ENCODE measurements at regions not wholly inside any gene's neighbourhood (a gene's known extent, or its start where the extent isn't known, plus 50 kb on each side); places are given as distances from the start of the nearest gene placed in this dataset.

DNA sequence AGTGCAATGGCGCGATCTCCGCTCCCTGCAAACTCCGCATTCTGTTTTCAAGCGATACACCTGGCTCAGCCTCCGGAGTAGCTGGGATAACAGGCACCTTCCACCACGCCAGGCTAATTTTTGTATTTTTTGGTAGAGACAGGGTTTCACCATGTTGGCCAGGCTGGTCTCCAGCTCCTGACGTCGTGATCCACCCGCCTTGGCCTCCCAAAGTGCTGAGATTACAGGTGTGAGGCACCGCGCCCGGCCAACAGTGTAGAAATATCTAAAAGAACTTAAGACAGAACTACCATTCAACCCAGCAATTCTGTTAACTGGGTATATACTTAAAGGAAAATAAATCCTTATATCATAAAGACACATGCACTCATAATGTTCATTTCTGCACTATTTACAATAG, 335.3 kb upstream of the LUZP2 start:
- TF ChIP-seq TCF4 (CRISPR knock-in tag; IDR thresholded peaks at IDR 0.05; ENCODE audit: borderline replicate concordance): no peak
- no peak for TF ChIP-seq BACH2 (CRISPR knock-in tag; IDR thresholded peaks at IDR 0.05; ENCODE audit: borderline replicate concordance)
- no peak for TF ChIP-seq ZFP30 (CRISPR knock-in tag; IDR thresholded peaks at IDR 0.05)
- no peak for TF ChIP-seq ESRRG (CRISPR knock-in tag; IDR thresholded peaks at IDR 0.05)
- no peak for TF ChIP-seq PPARA (CRISPR knock-in tag; IDR thresholded peaks at IDR 0.05; ENCODE audit: borderline replicate concordance)
- no peak for TF ChIP-seq ARNTL (CRISPR knock-in tag; IDR thresholded peaks at IDR 0.05; ENCODE audit: borderline replicate concordance, low read depth)
- TF ChIP-seq TOX (CRISPR knock-in tag; IDR thresholded peaks at IDR 0.05; ENCODE audit: borderline replicate concordance): no peak
- TF ChIP-seq ZNF8 (CRISPR knock-in tag; IDR thresholded peaks at IDR 0.05): no peak
- TF ChIP-seq RARB (CRISPR knock-in tag; IDR thresholded peaks at IDR 0.05): no peak
- TF ChIP-seq, protein P1, sequence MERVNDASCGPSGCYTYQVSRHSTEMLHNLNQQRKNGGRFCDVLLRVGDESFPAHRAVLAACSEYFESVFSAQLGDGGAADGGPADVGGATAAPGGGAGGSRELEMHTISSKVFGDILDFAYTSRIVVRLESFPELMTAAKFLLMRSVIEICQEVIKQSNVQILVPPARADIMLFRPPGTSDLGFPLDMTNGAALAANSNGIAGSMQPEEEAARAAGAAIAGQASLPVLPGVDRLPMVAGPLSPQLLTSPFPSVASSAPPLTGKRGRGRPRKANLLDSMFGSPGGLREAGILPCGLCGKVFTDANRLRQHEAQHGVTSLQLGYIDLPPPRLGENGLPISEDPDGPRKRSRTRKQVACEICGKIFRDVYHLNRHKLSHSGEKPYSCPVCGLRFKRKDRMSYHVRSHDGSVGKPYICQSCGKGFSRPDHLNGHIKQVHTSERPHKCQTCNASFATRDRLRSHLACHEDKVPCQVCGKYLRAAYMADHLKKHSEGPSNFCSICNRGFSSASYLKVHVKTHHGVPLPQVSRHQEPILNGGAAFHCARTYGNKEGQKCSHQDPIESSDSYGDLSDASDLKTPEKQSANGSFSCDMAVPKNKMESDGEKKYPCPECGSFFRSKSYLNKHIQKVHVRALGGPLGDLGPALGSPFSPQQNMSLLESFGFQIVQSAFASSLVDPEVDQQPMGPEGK (CRISPR knock-in tag; IDR thresholded peaks at IDR 0.05; ENCODE audit: borderline replicate concordance): no peak
- TF ChIP-seq, protein P2, sequence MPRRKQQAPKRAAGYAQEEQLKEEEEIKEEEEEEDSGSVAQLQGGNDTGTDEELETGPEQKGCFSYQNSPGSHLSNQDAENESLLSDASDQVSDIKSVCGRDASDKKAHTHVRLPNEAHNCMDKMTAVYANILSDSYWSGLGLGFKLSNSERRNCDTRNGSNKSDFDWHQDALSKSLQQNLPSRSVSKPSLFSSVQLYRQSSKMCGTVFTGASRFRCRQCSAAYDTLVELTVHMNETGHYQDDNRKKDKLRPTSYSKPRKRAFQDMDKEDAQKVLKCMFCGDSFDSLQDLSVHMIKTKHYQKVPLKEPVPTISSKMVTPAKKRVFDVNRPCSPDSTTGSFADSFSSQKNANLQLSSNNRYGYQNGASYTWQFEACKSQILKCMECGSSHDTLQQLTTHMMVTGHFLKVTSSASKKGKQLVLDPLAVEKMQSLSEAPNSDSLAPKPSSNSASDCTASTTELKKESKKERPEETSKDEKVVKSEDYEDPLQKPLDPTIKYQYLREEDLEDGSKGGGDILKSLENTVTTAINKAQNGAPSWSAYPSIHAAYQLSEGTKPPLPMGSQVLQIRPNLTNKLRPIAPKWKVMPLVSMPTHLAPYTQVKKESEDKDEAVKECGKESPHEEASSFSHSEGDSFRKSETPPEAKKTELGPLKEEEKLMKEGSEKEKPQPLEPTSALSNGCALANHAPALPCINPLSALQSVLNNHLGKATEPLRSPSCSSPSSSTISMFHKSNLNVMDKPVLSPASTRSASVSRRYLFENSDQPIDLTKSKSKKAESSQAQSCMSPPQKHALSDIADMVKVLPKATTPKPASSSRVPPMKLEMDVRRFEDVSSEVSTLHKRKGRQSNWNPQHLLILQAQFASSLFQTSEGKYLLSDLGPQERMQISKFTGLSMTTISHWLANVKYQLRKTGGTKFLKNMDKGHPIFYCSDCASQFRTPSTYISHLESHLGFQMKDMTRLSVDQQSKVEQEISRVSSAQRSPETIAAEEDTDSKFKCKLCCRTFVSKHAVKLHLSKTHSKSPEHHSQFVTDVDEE (CRISPR knock-in tag; IDR thresholded peaks at IDR 0.05): no peak
- no peak for TF ChIP-seq ZC3H10 (CRISPR knock-in tag; IDR thresholded peaks at IDR 0.05)
- no peak for TF ChIP-seq ZNF70 (CRISPR knock-in tag; IDR thresholded peaks at IDR 0.05)

DNA sequence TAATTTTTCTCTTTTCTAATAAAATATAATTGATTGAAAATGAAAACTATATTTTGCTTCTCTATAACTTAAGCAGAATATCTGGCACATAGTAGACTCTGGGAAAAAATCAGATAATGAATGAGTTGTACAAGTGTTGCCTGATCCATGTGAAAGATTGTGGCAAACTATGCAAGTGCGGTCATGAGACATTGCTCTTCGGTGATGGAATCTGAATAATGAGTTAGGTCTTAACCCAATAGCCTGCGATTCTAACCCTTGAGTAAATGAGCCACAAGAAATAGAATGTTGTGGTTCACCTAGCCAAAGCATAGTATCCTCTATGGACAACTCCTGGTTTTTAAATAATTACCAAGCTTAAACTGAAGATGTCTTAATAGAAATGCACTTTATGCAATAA, 333.7 kb upstream of the LUZP2 start:
- no peak for ATAC-seq
- no peak for TF ChIP-seq BACH2 (CRISPR knock-in tag; IDR thresholded peaks at IDR 0.05; ENCODE audit: borderline replicate concordance)
- TF ChIP-seq, protein P3, sequence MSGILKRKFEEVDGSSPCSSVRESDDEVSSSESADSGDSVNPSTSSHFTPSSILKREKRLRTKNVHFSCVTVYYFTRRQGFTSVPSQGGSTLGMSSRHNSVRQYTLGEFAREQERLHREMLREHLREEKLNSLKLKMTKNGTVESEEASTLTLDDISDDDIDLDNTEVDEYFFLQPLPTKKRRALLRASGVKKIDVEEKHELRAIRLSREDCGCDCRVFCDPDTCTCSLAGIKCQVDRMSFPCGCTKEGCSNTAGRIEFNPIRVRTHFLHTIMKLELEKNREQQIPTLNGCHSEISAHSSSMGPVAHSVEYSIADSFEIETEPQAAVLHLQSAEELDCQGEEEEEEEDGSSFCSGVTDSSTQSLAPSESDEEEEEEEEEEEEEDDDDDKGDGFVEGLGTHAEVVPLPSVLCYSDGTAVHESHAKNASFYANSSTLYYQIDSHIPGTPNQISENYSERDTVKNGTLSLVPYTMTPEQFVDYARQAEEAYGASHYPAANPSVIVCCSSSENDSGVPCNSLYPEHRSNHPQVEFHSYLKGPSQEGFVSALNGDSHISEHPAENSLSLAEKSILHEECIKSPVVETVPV (CRISPR knock-in tag; IDR thresholded peaks at IDR 0.05): no peak
- TF ChIP-seq RARB (CRISPR knock-in tag; IDR thresholded peaks at IDR 0.05): no peak
- TF ChIP-seq, protein P4, sequence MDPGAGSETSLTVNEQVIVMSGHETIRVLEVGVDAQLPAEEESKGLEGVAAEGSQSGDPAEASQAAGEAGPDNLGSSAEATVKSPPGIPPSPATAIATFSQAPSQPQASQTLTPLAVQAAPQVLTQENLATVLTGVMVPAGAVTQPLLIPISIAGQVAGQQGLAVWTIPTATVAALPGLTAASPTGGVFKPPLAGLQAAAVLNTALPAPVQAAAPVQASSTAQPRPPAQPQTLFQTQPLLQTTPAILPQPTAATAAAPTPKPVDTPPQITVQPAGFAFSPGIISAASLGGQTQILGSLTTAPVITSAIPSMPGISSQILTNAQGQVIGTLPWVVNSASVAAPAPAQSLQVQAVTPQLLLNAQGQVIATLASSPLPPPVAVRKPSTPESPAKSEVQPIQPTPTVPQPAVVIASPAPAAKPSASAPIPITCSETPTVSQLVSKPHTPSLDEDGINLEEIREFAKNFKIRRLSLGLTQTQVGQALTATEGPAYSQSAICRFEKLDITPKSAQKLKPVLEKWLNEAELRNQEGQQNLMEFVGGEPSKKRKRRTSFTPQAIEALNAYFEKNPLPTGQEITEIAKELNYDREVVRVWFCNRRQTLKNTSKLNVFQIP (CRISPR knock-in tag; IDR thresholded peaks at IDR 0.05; ENCODE audit: borderline replicate concordance, low read depth): no peak

More for the DNA sequence above, 335.3 kb upstream of the LUZP2 start:
- no peak for ATAC-seq

DNA sequence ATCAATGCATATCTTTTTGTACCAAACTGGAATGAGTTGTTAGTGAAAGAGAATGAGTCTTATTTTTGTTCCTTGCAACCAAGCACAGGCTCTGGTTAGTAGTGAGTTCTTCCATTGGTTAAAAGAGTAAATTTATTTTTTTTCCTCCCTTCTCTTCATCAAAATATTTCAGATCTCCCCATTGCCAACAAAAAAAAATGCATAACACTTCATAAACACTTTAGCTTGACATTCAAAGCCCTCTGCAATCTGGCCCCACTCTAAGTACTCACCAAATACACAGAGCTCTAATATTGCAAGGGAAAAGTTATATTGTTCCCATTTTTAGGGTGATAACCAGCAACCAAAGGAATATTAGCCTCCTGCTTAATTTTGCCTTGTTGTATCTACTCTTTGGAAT, 333.0 kb upstream of the LUZP2 start:
- TF ChIP-seq OSR1 (CRISPR knock-in tag; IDR thresholded peaks at IDR 0.05): no peak
- TF ChIP-seq BACH2 (CRISPR knock-in tag; IDR thresholded peaks at IDR 0.05; ENCODE audit: borderline replicate concordance): no peak
- TF ChIP-seq, protein P1 (CRISPR knock-in tag; IDR thresholded peaks at IDR 0.05; ENCODE audit: borderline replicate concordance): no peak
- TF ChIP-seq ISL1 (CRISPR knock-in tag; IDR thresholded peaks at IDR 0.05): no peak
- TF ChIP-seq, protein P5, sequence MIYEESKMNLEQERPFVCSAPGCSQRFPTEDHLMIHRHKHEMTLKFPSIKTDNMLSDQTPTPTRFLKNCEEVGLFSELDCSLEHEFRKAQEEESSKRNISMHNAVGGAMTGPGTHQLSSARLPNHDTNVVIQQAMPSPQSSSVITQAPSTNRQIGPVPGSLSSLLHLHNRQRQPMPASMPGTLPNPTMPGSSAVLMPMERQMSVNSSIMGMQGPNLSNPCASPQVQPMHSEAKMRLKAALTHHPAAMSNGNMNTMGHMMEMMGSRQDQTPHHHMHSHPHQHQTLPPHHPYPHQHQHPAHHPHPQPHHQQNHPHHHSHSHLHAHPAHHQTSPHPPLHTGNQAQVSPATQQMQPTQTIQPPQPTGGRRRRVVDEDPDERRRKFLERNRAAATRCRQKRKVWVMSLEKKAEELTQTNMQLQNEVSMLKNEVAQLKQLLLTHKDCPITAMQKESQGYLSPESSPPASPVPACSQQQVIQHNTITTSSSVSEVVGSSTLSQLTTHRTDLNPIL (CRISPR knock-in tag; IDR thresholded peaks at IDR 0.05; ENCODE audit: low read depth): no peak
- no peak for ATAC-seq
